GM18870 (cell line): ENCODE measurements at regions not wholly inside any gene's neighbourhood (a gene's known extent, or its start where the extent isn't known, plus 50 kb on each side); places are given as distances from the start of the nearest gene placed in this dataset.
A peak's percentile ranks its signal among the peaks of the same experiment; 100 is the strongest.

Experiments
- ATAC-seq: cut with Tn5 transposase; IDR thresholded peaks from one replicate; pipeline ENCODE4 v1.9.1; 2021; ENCODE audit warnings: moderate library complexity; ENCODE audit not compliant: unreplicated experiment

DNA sequence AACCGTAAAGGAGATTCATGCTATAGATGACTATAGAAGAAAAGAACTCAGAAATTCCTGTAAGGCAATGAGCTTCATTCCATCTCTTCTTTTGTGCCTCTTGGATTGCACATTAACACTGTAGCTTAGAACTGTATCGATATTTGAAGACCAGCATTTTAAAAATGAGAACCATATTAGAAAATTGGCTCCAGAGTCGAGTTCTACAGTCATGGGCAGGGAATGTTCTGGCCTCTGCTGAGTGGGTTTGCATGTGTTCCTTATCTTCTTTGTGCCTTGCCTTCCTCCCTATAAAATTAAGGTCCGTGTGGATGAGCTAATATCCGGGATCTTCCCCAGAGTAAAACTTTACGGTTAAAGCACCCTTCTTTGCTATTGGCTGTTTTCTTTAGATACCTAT is 77.4 kb upstream of the PLCL2 start:
- no peak for ATAC-seq

DNA sequence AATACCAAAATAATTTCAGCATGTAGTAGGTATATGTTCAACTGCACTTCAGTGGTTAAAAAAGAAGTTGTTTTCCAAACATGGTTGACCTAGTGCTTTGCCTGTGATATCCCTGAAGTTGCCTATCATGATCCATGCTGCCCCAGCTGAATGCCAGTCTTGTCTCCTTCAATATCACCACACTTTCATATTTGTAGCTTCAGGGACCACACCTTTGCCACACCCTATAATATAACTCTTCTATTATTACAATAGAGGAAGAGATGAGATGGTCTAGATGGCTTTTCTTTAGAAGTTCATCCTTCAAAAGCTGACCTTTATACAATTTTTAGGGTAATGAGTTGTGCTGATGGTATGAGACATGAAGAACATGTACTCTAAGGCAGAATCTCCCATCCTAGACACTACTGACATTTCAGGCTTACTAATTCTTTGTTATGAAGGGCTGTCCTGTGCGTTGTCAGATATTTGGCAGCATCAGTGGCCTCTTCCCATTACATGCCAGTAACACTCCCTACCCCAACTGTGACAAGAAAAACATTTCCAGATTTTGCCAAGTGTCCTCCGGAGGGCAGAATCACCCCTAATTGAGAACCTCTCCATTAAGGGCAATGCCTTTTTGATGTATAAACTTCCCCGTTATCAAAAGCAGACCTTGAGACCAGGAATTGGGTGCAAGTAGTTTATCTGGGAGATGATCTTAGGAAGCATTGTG is 76.2 kb upstream of the PLCL2 start:
- no peak for ATAC-seq

- ATAC-seq = no peak
These were observed 75.3 kb upstream of the PLCL2 start for GRCh38 chr3:16809482-16809881.

- no peak for ATAC-seq
These were observed 74.8 kb upstream of the PLCL2 start for GRCh38 chr3:16809993-16810392.

DNA sequence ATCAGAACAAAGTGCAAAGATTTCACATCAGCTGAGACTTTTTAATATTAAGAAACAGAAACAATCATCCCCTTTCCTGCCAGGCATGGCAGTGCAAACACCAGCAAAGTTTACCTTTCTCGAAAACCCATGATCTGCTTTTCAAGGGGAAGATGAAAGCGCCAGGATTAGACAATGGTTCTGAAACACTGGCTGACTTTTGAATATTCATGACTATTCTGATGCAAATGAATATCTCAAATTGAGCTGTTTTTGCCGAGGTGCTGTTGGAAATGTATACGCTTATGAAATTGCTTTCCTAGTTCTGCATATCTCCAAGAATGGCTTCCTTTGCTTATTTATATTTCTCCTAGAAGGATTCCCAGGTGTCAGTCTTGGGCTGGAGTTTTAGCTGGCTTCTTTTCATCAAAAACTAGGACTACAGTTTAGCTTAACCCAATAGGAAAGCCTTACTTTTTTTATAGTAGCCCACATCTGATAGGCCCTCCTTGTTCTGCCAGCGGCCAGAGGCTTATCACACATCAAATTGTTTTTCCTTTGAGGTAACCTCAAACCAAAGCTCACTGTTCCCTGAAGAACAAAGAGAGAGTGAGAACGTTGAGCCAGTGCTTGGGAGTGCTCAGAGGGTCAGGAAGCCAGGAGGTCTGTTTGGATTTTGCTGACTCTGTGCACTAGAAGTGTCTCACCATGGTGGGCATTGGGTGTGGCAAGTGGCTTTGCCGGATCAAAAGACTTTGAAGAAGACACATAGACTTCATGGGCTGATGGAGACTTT is 74.0 kb upstream of the PLCL2 start:
- ATAC-seq = no peak

GRCh38 chr3:16811950-16812349 is 72.8 kb upstream of the PLCL2 start:
- no peak for ATAC-seq

- no peak for ATAC-seq
These were observed 71.4 kb upstream of the PLCL2 start for GRCh38 chr3:16813336-16813735.

GRCh38 chr3:16816048-16816780 is 68.5 kb upstream of the PLCL2 start:
- peak; percentile 80 for ATAC-seq

- no peak for ATAC-seq
These were observed 67.6 kb upstream of the PLCL2 start for GRCh38 chr3:16817197-16817596.

DNA sequence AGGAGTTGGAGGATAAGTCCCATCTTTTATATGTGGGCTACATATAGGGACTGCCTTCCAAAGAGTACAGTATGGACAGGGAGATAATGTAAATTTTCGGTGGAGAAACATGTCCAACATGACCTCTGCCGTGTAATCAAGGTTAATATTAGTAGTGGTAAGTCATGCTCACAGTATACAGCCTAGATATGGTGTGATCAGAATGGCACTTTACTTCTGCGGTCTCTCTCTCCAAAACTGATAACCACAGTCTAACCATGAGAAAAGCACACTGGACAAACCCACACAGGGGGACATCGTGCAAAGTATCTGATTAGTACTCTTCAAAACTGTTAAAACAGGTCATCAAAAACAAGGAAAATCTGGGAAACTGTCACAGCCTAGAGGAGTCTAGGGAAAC is 66.6 kb upstream of the PLCL2 start:
- no peak for ATAC-seq

DNA sequence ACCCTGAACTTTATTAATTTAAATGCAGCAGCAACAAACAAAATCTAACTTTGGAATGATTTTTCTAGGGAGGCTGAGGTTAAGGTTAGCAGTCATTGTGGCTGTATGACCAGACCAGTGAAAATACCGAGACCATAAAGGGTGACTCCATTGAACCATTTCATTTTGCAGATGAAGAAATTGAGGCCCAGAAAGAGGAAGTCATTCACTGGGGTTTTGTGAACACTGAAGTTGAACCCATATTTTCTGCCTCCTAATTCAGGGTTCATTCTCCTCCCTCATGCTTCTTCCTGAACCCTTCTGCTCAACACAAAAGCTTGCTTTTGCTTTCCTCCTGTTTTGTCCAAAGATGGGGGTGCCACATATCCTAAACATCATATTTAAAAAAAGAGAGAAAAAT is 65.8 kb upstream of the PLCL2 start:
- no peak for ATAC-seq

DNA sequence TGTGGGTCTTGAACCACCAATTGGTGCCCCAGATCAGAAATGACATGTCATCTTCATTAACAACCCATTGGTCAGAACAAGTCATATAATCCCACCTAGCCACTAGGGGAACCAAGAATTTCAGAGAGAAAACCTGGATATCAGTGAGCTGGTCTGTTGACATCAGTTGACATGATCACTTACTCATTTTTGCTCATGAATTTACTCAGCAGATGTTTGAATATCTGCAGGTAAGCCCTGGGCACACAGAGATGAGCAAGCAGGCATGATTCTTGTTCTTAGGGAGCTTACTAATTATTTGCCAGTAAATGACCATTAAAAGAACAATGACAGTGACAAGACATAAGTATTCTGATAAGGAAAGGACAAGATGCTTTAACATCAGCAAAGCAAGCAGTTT is 64.3 kb upstream of the PLCL2 start:
- no peak for ATAC-seq

DNA sequence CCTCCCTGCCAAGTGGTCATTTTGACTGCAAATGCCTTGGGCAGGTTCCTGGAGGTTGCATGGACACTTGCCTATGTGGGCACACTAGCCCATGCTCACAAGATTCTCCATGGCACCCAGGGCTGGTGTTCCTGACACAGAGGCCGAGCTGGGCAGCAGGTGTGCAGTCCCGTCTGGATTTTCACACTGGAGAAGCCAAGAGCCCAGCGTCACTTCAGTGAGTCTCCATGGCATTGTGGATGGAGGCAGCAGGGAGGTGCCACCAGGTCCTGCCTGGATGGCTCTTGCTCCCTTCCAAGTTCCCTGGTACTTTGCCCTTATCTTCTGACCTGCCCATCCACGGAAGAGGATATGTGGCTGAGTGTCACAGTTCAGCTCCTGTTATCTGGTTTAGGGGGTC is 63.7 kb upstream of the PLCL2 start:
- ATAC-seq = no peak

- ATAC-seq = peak; percentile 79
These were observed 60.6 kb upstream of the PLCL2 start for GRCh38 chr3:16824081-16824696.

DNA sequence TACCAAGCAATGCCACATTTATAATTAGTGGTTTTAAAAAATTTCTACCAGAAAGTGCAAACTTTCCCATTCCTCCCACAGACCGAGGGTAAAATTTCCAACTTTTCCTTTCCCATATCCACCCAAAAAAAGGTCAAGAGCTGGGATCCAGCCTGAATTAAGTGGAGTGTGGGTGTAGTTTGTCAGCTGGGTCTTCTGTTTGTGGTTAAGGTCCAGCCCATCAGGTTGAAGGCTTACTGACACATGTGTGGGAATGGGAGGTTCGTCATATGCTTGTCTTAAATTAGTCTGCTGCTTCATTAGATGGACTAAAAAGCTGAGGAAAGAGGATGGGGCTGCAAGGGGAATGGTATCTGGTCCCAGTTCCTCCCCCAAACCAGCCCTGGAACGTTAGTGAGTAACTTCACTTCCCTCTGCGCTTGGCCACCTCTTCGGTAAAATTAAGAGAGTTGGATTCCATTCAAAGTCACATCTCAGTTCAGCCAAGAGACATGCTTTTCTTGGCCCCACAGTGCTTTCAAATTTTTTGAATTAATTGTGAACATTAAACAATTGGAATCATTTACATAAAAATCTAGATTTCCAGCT is 59.0 kb upstream of the PLCL2 start:
- ATAC-seq = no peak

DNA sequence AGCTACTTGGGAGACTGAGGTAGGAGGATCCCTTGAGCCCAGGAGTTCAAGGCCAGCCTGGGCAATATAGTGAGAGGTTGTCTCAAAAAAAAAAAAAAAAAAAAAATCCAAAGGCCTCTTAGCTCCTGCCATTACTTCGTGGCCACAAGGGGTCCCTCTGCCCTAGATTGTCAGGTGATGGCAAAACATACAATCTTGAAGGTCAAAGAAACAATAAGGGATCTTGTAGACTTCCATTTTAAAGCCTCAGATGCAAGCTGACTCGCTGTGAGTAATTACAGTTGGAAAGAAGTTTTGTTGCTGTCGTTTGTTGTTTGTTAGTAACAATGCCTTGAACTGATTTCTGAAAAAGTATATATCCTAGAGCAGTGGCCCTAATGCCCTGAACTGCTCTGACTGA is 55.9 kb upstream of the PLCL2 start:
- peak; percentile 40 for ATAC-seq

GRCh38 chr3:16831846-16832245 is 52.9 kb upstream of the PLCL2 start:
- no peak for ATAC-seq

DNA sequence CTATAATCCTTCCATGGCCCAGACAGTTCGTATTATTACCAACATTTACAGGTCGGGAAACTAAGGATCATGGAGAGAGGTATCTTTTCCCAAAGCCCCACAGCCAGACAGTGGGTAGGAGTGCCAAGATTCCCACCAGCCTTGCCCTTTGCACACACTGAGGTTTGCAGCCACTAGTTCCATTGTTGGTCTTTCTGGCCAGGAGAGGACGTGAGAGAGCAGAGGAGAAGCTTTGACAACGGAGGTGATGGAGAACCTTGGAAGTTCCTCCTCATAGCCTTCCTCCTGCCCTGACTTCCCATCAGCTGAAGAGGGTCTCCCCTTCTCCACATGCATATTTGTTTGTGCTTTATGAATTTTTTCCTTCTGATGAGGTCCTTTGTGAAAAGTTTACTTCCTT is 50.5 kb upstream of the PLCL2 start:
- no peak for ATAC-seq

GRCh38 chr3:16834753-16835152 is 50.0 kb upstream of the PLCL2 start:
- no peak for ATAC-seq
